ENCODE measurements at regions not wholly inside any gene's neighbourhood (a gene's known extent, or its start where the extent isn't known, plus 50 kb on each side); places are given as distances from the start of the nearest gene placed in this dataset.
A peak's percentile ranks its signal among the peaks of the same experiment; 100 is the strongest.

- TF ChIP-seq CTCF (IDR thresholded peaks at IDR 0.05), result no peak
- Histone ChIP-seq H3K27me3 (peaks cover 0 to 57% of the 10 kb centered on the region in 2 donors), H3K4me3 (no peak overlapping the region), H3K36me3 (no peaks in the 10 kb centered on the region), H3K4me1 (no peaks in the 10 kb centered on the region), H3K9me3 (no peaks in the 10 kb centered on the region), H3K27ac (no peak overlapping the region)
- no peak for DNase-seq
- intact Hi-C loops (cut with DNase I), result no loop called here
- no peak for ATAC-seq
These were observed 165.7 kb upstream of the RTL1 start for GRCh38 chr14:101069228-101069549.

GRCh38 chr14:101069666-101070362 is 166.3 kb upstream of the RTL1 start:
- no peak for TF ChIP-seq CTCF (IDR thresholded peaks at IDR 0.05)
- no peaks in the 10 kb centered on the region for H3K4me1 ChIP-seq

GRCh38 chr14:101070540-101071492 is 167.3 kb upstream of the RTL1 start:
- no peak overlapping the region for H3K4me3 ChIP-seq
- DNase-seq (peak in 1 of 4 donors; percentile 24), ATAC-seq (no peak)
- TF ChIP-seq CTCF (IDR thresholded peaks at IDR 0.05), result no peak
- no peaks in the 10 kb centered on the region for H3K9me3 ChIP-seq
- intact Hi-C loops (cut with DNase I), result no loop called here
- H3K27me3 ChIP-seq, result peaks cover 0 to 72% of the 10 kb centered on the region in 2 donors
- no peaks in the 10 kb centered on the region for H3K36me3 ChIP-seq
- H3K27ac ChIP-seq, result no peak overlapping the region
- H3K4me1 ChIP-seq, result no peaks in the 10 kb centered on the region

More at GRCh38 chr14:101069666-101070362, 166.3 kb upstream of the RTL1 start:
- DNase-seq, result peak in 1 of 4 donors; percentile 11
- Histone ChIP-seq H3K27me3 (peaks cover 0 to 63% of the 10 kb centered on the region in 2 donors), H3K9me3 (no peaks in the 10 kb centered on the region), H3K4me3 (no peak overlapping the region), H3K36me3 (no peaks in the 10 kb centered on the region), H3K27ac (no peak overlapping the region)
- intact Hi-C loops (cut with DNase I), result no loop called here
- ATAC-seq, result no peak

- Histone ChIP-seq H3K4me3 (no peak overlapping the region), H3K27ac (no peak overlapping the region), H3K9me3 (no peaks in the 10 kb centered on the region), H3K36me3 (no peaks in the 10 kb centered on the region), H3K27me3 (peaks cover 6 to 79% of the 10 kb centered on the region in 2 donors), H3K4me1 (no peaks in the 10 kb centered on the region)
- no peak for ATAC-seq
- intact Hi-C loops (cut with DNase I), result no loop called here
- TF ChIP-seq CTCF (IDR thresholded peaks at IDR 0.05), result no peak
- peak in 3 of 4 donors; percentile 13 to 49 (median 31) for DNase-seq
These were observed 168.0 kb upstream of the RTL1 start for GRCh38 chr14:101071493-101071906.

- no peak for TF ChIP-seq CTCF (IDR thresholded peaks at IDR 0.05)
- no peak overlapping the region for H3K27ac ChIP-seq
- ATAC-seq (no peak), DNase-seq (peak in 1 of 4 donors; percentile 17)
- H3K36me3 ChIP-seq, result no peaks in the 10 kb centered on the region
- no peaks in the 10 kb centered on the region for H3K9me3 ChIP-seq
- no peaks in the 10 kb centered on the region for H3K4me1 ChIP-seq
- peaks cover 11 to 84% of the 10 kb centered on the region in 2 donors for H3K27me3 ChIP-seq
- intact Hi-C loops (cut with DNase I), result no loop called here
- H3K4me3 ChIP-seq, result no peak overlapping the region
These were observed 168.5 kb upstream of the RTL1 start for GRCh38 chr14:101072070-101072469.

Data from left lung (tissue), 4 donors.